ENCODE measurements at regions not wholly inside any gene's neighbourhood (a gene's known extent, or its start where the extent isn't known, plus 50 kb on each side); places are given as distances from the start of the nearest gene placed in this dataset.
"Not testable (repeated sequence)": the region's sequence is repeated elsewhere in the genome, so short reads cannot be mapped to it uniquely, and the experiment has no call there.

- Mint-ChIP-seq H3K4me1 (peaks cover 3 to 9% of the 10 kb centered on the region in 2 donors), H3K27me3 (ENCODE audit: low read depth in 3 of 3) (peaks cover 0 to 4% (median 2%) of the 10 kb centered on the region in 3 donors), H3K4me3 (no peak overlapping the region), H3K9me3 (peaks cover 0 to 6% (median 0%) of the 10 kb centered on the region in 6 donors), H3K36me3 (peaks cover 0 to 11% (median 0%) of the 10 kb centered on the region in 3 donors), H3K27ac (no peak overlapping the region)
- DNase-seq = no peak
Observed at GRCh38 chrX:13188731-13189309, 131.0 kb downstream of the ATXN3L start.

DNA sequence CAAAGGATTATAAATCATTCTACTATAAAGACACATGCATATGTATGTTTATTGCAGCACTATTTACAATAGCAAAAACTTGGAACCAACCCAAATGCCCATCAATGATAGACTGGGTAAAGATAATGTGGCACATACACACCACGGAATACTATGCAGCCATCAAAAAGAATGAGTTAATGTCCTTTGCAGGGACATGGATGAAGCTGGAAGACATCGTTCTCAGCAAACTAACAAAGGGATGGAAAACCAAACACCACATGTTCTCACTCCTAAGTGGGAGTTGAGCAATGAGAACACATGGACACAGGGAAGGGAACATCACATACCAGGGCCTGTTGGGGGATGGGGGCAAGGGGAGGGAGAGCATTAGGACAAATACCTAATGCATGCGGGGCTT, 133.2 kb downstream of the ATXN3L start:
- H3K4me3 Mint-ChIP-seq; H3K9me3 Mint-ChIP-seq; DNase-seq; H3K27ac Mint-ChIP-seq; H3K4me1 Mint-ChIP-seq; H3K27me3 Mint-ChIP-seq (ENCODE audit: low read depth in 3 of 3): not testable (repeated sequence)
- peaks cover 0 to 11% (median 0%) of the 10 kb centered on the region in 3 donors for H3K36me3 Mint-ChIP-seq

DNA sequence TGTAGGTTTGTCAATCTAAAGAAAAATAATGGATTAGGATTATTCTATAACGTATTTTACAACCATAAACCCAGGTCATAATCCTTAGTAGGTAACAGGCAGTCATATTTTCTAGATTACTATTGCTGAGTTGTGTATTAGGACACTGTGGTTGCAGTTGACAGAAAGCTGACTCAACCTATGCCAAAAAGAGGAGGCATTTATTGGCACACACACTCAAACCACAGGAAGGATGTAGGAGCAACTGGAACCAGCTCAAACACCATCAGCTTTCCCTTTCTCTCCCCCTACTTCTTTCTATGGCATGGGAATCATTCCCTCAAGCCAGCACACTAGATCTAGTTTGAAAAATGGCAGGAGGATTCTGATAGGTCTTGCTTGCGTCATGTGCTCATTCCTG, 136.4 kb upstream of the FAM9C start:
- Mint-ChIP-seq H3K36me3 (peaks cover 0 to 11% (median 0%) of the 10 kb centered on the region in 3 donors), H3K27ac (no peak overlapping the region)

GRCh38 chrX:13179586-13179985, 135.2 kb upstream of the FAM9C start:
- Mint-ChIP-seq H3K27ac (no peak overlapping the region), H3K36me3 (peaks cover 0 to 7% (median 0%) of the 10 kb centered on the region in 3 donors)

More for the DNA sequence above, 136.4 kb upstream of the FAM9C start:
- no peak overlapping the region for H3K4me3 Mint-ChIP-seq
- peaks cover 0 to 13% (median 11%) of the 10 kb centered on the region in 3 donors for H3K27me3 Mint-ChIP-seq (ENCODE audit: low read depth in 3 of 3)
- no peak for DNase-seq
- peaks cover 0 to 7% (median 0%) of the 10 kb centered on the region in 6 donors for H3K9me3 Mint-ChIP-seq
- no peaks in the 10 kb centered on the region for H3K4me1 Mint-ChIP-seq

DNA sequence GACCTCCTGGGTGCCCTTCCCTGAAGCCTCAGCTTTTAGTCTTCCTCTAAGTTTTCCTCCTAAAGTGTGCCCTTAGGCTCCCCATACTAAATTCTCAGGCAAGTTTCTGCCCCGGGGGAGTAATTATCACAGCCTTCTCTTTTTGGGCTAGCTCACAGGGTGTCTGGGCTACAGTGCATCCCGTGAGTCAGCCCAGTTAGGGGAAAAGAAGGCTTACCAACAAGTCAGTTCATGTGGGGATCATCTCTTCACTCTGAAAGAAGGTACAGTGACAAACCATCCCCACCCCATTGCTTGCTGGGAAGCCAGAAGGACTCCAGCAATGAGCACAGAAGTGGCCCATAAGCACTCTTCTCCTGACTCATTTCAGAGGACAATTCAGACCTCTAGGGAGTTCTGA, 134.7 kb upstream of the FAM9C start:
- Mint-ChIP-seq H3K4me3 (no peak overlapping the region), H3K27ac (no peak overlapping the region), H3K36me3 (peaks cover 0 to 2% (median 0%) of the 10 kb centered on the region in 3 donors), H3K27me3 (ENCODE audit: low read depth in 3 of 3) (peaks cover 0 to 13% (median 9%) of the 10 kb centered on the region in 3 donors), H3K4me1 (no peaks in the 10 kb centered on the region), H3K9me3 (peaks cover 0 to 5% (median 0%) of the 10 kb centered on the region in 6 donors)
- DNase-seq = no peak

More at GRCh38 chrX:13179586-13179985, 135.2 kb upstream of the FAM9C start:
- Mint-ChIP-seq H3K9me3 (peaks cover 0 to 7% (median 0%) of the 10 kb centered on the region in 6 donors), H3K4me1 (no peaks in the 10 kb centered on the region), H3K4me3 (no peak overlapping the region), H3K27me3 (ENCODE audit: low read depth in 3 of 3) (peaks cover 0 to 13% (median 11%) of the 10 kb centered on the region in 3 donors)
- DNase-seq = no peak

GRCh38 chrX:13177921-13178566, 133.6 kb upstream of the FAM9C start:
- no peak overlapping the region for H3K4me3 Mint-ChIP-seq
- H3K4me1 Mint-ChIP-seq = no peaks in the 10 kb centered on the region
- H3K36me3 Mint-ChIP-seq = no peaks in the 10 kb centered on the region
- H3K27me3 Mint-ChIP-seq (ENCODE audit: low read depth in 3 of 3) = peaks cover 0 to 9% (median 7%) of the 10 kb centered on the region in 3 donors
- DNase-seq = no peak
- no peak overlapping the region for H3K27ac Mint-ChIP-seq
- no peaks in the 10 kb centered on the region for H3K9me3 Mint-ChIP-seq

- Mint-ChIP-seq H3K36me3 (no peaks in the 10 kb centered on the region), H3K27ac (no peak overlapping the region), H3K4me1 (no peaks in the 10 kb centered on the region), H3K9me3 (no peaks in the 10 kb centered on the region), H3K27me3 (ENCODE audit: low read depth in 3 of 3) (peaks cover 0 to 6% (median 5%) of the 10 kb centered on the region in 3 donors), H3K4me3 (no peak overlapping the region)
- no peak for DNase-seq
Observed at GRCh38 chrX:13175056-13175455, 130.6 kb upstream of the FAM9C start.

GRCh38 chrX:13170966-13171558, 126.6 kb upstream of the FAM9C start:
- H3K27me3 Mint-ChIP-seq (ENCODE audit: low read depth in 3 of 3) = peaks cover 0 to 6% (median 6%) of the 10 kb centered on the region in 3 donors
- no peak overlapping the region for H3K4me3 Mint-ChIP-seq
- no peak overlapping the region for H3K27ac Mint-ChIP-seq
- peaks cover 11 to 12% of the 10 kb centered on the region in 2 donors for H3K4me1 Mint-ChIP-seq
- H3K36me3 Mint-ChIP-seq = peaks cover 0 to 3% (median 0%) of the 10 kb centered on the region in 3 donors
- DNase-seq = no peak
- H3K9me3 Mint-ChIP-seq = no peaks in the 10 kb centered on the region

GRCh38 chrX:13169684-13170083, 125.3 kb upstream of the FAM9C start:
- H3K4me3 Mint-ChIP-seq = no peak overlapping the region

DNA sequence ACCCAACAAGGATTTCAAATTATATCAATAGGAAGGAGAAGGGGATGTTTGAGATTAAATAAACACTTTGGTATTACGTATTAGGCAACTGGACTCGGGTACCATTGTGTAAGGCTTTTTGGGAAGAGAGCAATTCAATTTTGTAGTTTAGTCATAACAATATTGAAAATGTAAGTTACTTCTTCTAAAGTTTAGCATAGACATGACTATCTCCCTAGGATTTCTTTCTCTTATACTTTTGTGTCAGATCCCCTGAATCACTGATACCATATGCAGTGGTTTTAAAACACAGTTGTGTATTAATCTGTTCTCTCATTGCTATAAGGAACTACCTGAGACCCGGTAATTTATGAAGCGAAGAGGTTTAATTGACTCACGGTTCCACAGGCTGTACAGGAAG, 123.8 kb upstream of the FAM9C start:
- Mint-ChIP-seq H3K4me1 (peaks cover 11 to 12% of the 10 kb centered on the region in 2 donors), H3K4me3 (peak overlapping the region in 3 of 5 donors; percentile 15 to 71 (median 59))

More at GRCh38 chrX:13169684-13170083, 125.3 kb upstream of the FAM9C start:
- Mint-ChIP-seq H3K4me1 (peaks cover 11 to 12% of the 10 kb centered on the region in 2 donors), H3K27ac (no peak overlapping the region), H3K36me3 (peaks cover 0 to 3% (median 0%) of the 10 kb centered on the region in 3 donors), H3K27me3 (ENCODE audit: low read depth in 3 of 3) (peaks cover 0 to 8% (median 6%) of the 10 kb centered on the region in 3 donors), H3K9me3 (no peaks in the 10 kb centered on the region)
- DNase-seq = no peak

DNA sequence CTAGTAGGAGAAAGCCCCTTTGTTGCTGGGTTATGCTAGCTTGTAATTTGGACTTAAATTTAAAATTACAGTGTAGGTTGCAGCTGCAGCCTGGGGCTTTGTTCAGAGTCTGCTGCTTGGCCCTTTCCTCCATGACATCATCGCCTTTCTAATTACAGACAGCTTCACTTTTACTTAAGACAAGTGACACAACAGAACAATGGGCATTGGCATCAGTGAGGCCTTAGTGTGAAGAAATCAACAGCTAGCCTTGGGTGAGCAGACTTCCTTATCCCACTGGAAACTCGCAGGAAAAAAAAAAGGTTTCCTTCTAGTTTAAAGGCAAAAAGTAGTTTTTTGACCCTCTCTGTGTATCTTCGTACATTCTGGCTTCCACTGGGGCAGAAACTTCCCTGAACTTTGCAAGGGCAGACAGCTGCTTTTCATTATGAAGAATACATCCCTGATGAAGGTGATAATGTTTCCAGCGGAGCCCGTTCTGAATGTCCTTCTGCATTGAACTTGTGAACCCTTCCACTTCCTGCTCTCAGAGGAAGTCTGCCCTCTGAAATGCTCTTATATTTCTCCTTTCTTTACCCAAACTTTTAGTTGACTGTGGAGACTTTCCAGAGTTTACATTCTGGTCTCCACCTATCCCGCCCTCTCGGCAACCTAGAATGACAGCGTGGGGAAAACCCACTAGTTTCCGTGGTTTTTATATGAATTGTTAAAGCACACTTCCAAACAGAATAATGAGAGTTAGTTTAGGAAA, 123.2 kb upstream of the FAM9C start:
- peaks cover 11 to 12% of the 10 kb centered on the region in 2 donors for H3K4me1 Mint-ChIP-seq
- H3K4me3 Mint-ChIP-seq = peak overlapping the region in 4 of 5 donors; percentile 15 to 71 (median 51)
- H3K9me3 Mint-ChIP-seq = no peaks in the 10 kb centered on the region
- DNase-seq = no peak
- H3K27ac Mint-ChIP-seq = peak overlapping the region in 2 of 6 donors; percentile 49 to 54
- H3K36me3 Mint-ChIP-seq = peaks cover 0 to 3% (median 0%) of the 10 kb centered on the region in 3 donors
- peaks cover 0 to 8% (median 6%) of the 10 kb centered on the region in 3 donors for H3K27me3 Mint-ChIP-seq (ENCODE audit: low read depth in 3 of 3)

More for the DNA sequence above, 123.8 kb upstream of the FAM9C start:
- H3K9me3 Mint-ChIP-seq = no peaks in the 10 kb centered on the region
- H3K27me3 Mint-ChIP-seq (ENCODE audit: low read depth in 3 of 3) = peaks cover 0 to 8% (median 6%) of the 10 kb centered on the region in 3 donors
- peaks cover 0 to 3% (median 0%) of the 10 kb centered on the region in 3 donors for H3K36me3 Mint-ChIP-seq
- DNase-seq = no peak
- peak overlapping the region in 2 of 6 donors; percentile 8 to 49 for H3K27ac Mint-ChIP-seq

GRCh38 chrX:13165266-13166189, 121.1 kb upstream of the FAM9C start:
- H3K27me3 Mint-ChIP-seq (ENCODE audit: low read depth in 3 of 3) = peaks cover 0 to 9% (median 8%) of the 10 kb centered on the region in 3 donors
- peaks cover 11 to 12% of the 10 kb centered on the region in 2 donors for H3K4me1 Mint-ChIP-seq
- H3K4me3 Mint-ChIP-seq = no peak overlapping the region
- DNase-seq = no peak
- H3K36me3 Mint-ChIP-seq = peaks cover 0 to 3% (median 0%) of the 10 kb centered on the region in 3 donors
- no peak overlapping the region for H3K27ac Mint-ChIP-seq
- no peaks in the 10 kb centered on the region for H3K9me3 Mint-ChIP-seq
